HepG2 (cell line): ENCODE measurements at regions not wholly inside any gene's neighbourhood (a gene's known extent, or its start where the extent isn't known, plus 50 kb on each side); places are given as distances from the start of the nearest gene placed in this dataset.

Experiments used
- ATAC-seq: fragments of 200-7000 bp; cut with Tn5 transposase; 3 replicates; pipeline ENCODE4 v1.9.1; 2020; ENCODE audit warnings: mild to moderate bottlenecking, moderate library complexity
- BruUV-seq: library from RNA; stranded (reverse); fragments of 400-500 nt; replicated peaks from 2 replicates; lab custom pipeline; 2021; lab: Mats Ljungman, UMichigan
- CTCF ChIA-PET: fragments of 300-600 bp; formaldehyde crosslinking; extraction: SDS; loops from one replicate; lab custom pipeline; 2021; ENCODE audit warnings: low total read pairs, inconsistent platforms, low intra/inter-chr PET ratio; lab: Yijun Ruan, JAX
- POLR2A ChIA-PET: fragments of 350-600 bp; sonication (Branson Sonifier 250); formaldehyde crosslinking; loops from one replicate; lab custom pipeline; 2020; ENCODE audit warnings: antibody characterized with exemption, inconsistent platforms; lab: Yijun Ruan, JAX
- DNase-seq: peaks from one replicate; pipeline ENCODE4 v3.0.0-alpha.2; 2015; ENCODE audit warnings: low spot score
- FAIRE-seq: peaks from 3 replicates; lab custom pipeline; 2011; peaks lifted over from hg19 to GRCh38; lab: Jason Lieb, UNC
- H2AFZ ChIP-seq: one replicate; pipeline ENCODE4 v1.6.1; 2011; ENCODE audit warnings: low read length, inconsistent platforms
- H3K27ac ChIP-seq: fragments of 300-600 bp; 3 replicates; pipeline ENCODE4 v1.8.0; 2011; ENCODE audit warnings: mixed run types, mild to moderate bottlenecking, mixed read lengths, low read length, inconsistent platforms; ENCODE audit not compliant: insufficient read depth; ENCODE audit errors: extremely low read length
- H3K27me3 ChIP-seq, 2 experiments: fragments of 200-600 bp in 1 of 2; 2 replicates in 1 of 2; 3 replicates in 1 of 2; pipeline versions ENCODE4 v1.6.0 to v1.8.0; 2011; ENCODE audit warnings: low read length in 2 of 2, mild to moderate bottlenecking in 2 of 2, moderate library complexity in 2 of 2, inconsistent platforms in 1 of 2; ENCODE audit not compliant: insufficient read depth in 2 of 2, control insufficient read depth in 1 of 2
- H3K36me3 ChIP-seq, 2 experiments: fragments of 200-600 bp in 1 of 2; replicated peaks in 1 of 2; 2 replicates in 1 of 2; 3 replicates in 1 of 2; pipeline versions ENCODE4 v1.5.1 to v1.8.0; 2011; ENCODE audit warnings: low read length in 2 of 2, inconsistent platforms in 1 of 2; ENCODE audit not compliant: insufficient read depth in 2 of 2, control insufficient read depth in 1 of 2
- H3K4me1 ChIP-seq: 2 replicates; pipeline ENCODE4 v1.5.1; 2012; ENCODE audit warnings: low read length, inconsistent platforms; ENCODE audit not compliant: insufficient read depth
- H3K4me2 ChIP-seq: 2 replicates; pipeline ENCODE4 v1.6.0; 2011; ENCODE audit warnings: low read depth, low read length, inconsistent platforms
- H3K4me3 ChIP-seq, 3 experiments: fragments of 200-600 bp in 1 of 3; sonication (generic), shearing (Covaris generic) in 1 of 3; replicated peaks in 1 of 3; 2 replicates each; pipeline ENCODE4 v1.5.1; 2011 to 2016; ENCODE audit warnings: low read length in 3 of 3, inconsistent platforms in 2 of 3, low read depth in 2 of 3, mild to moderate bottlenecking in 2 of 3, control low read depth in 1 of 3, mixed read lengths in 1 of 3; ENCODE audit not compliant: insufficient read depth in 1 of 3
- H3K79me2 ChIP-seq: one replicate; pipeline ENCODE4 v1.6.1; 2011; ENCODE audit warnings: low read length, inconsistent platforms; ENCODE audit not compliant: insufficient read depth
- H3K9ac ChIP-seq: 2 replicates; pipeline ENCODE4 v1.6.0; 2011; ENCODE audit warnings: mild to moderate bottlenecking, low read depth, low read length, inconsistent platforms; ENCODE audit not compliant: insufficient read depth
- H3K9me3 ChIP-seq: 2 replicates; pipeline ENCODE4 v1.5.1; 2012; ENCODE audit warnings: mild to moderate bottlenecking, low read length
- H4K20me1 ChIP-seq: 2 replicates; pipeline ENCODE4 v1.6.0; 2011; ENCODE audit warnings: inconsistent platforms, mild to moderate bottlenecking, low read length, moderate library complexity; ENCODE audit not compliant: insufficient read depth
- CCAR2 ChIP-seq: fragments of 200-400 bp; formaldehyde crosslinking; optimal IDR thresholded peaks from 2 replicates; pipeline ENCODE3; 2018; ENCODE audit warnings: low read depth, mild to moderate bottlenecking, low read length, moderate library complexity
- EHMT2 ChIP-seq: fragments of 200-600 bp; sonication (generic); IDR thresholded peaks from 2 replicates; pipeline ENCODE4 v1.7.0; 2017; ENCODE audit warnings: antibody characterized with exemption, low read depth, low read length, borderline replicate concordance
- NCOR1 ChIP-seq: fragments of 200-600 bp; sonication (generic); IDR thresholded peaks from 2 replicates; pipeline ENCODE4 v1.7.0; 2017; ENCODE audit warnings: antibody characterized with exemption, low read length, borderline replicate concordance
- ZMAT3 ChIP-seq: sonication (generic); formaldehyde crosslinking; conservative IDR thresholded peaks from 2 replicates; pipeline ENCODE4 v1.7.0; 2021; ENCODE audit warnings: missing genetic modification reagents
- WGBS: methylation state at CpG from one replicate; pipeline ENCODE4 v1.1.6; 2017; ENCODE audit warnings: low lambda C conversion rate; 5-methylcytosine and 5-hydroxymethylcytosine counted together
- in situ Hi-C: cut with HindIII; loops from 2 replicates; pipeline ENCODE4 v1.10.0; 2017; ENCODE audit warnings: low pct_unique_long_range_greater_than_20kb; ENCODE audit not compliant: extremely low pct_ligation_motif_present
- intact Hi-C: fragments of 100-400 bp; cut with micrococcal nuclease; formaldehyde crosslinking; loops from one replicate; pipeline ENCODE4 v1.10.0; 2022; ENCODE audit not compliant: unreplicated experiment
- TF ChIP-seq, protein P1 (sequence below): sonication (generic); formaldehyde crosslinking; IDR thresholded peaks from 2 replicates; pipeline ENCODE4 v1.8.0; 2022; ENCODE audit warnings: missing genetic modification reagents, mild to moderate bottlenecking, borderline replicate concordance
- TF ChIP-seq, protein P2 (sequence below): sonication (generic); formaldehyde crosslinking; IDR thresholded peaks from 2 replicates; pipeline ENCODE4 v1.8.0; 2022; ENCODE audit warnings: mild to moderate bottlenecking, missing genetic modification reagents; ENCODE audit not compliant: insufficient replicate concordance
- TF ChIP-seq, protein P3 (sequence below): fragments of 450-650 bp; IDR thresholded peaks from 2 replicates; pipeline ENCODE4 v1.6.1; 2017; ENCODE audit warnings: mild to moderate bottlenecking
- TF ChIP-seq, protein P4 (sequence below): IDR thresholded peaks from 2 replicates; pipeline ENCODE4 v1.6.1; 2016; ENCODE audit warnings: low read depth, missing genetic modification reagents, missing compliant biosample characterization

DNA sequence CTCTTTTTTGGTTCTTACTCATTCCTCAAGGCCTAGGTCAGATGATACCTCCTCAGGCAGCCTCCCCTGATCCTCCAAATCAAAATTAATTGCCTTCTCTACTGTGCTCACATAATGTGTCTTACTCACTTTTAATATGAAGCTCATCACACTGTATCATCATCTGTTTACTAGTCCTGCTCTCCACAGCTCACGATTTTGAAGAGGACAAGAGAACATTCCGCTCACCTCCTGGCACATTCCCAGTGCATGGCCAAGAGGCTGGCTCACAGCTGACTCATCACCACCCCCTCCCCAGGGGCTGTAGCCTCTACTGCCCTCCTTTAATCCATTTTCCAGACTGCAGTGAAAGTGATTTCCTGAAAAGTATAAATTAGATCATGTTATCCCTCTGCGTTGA lies 133.1 kb downstream of the ALDH8A1 start:
- H3K27ac ChIP-seq: no peak overlapping the region
- 57% methylated on average over 3 of the region's 3 CpGs for WGBS
- in situ Hi-C loops: no loop called here
- no peaks in the 10 kb centered on the region for H3K9me3 ChIP-seq
- no peaks in the 10 kb centered on the region for H3K4me1 ChIP-seq
- FAIRE-seq (no peak), DNase-seq (no peak), ATAC-seq (no peak)
- H4K20me1 ChIP-seq: no peaks in the 10 kb centered on the region
- H3K9ac ChIP-seq: no peak overlapping the region
- no peak overlapping the region for H3K4me2 ChIP-seq
- POLR2A ChIA-PET: no interaction called here
- BruUV-seq: no TSS peak
- no peaks in the 10 kb centered on the region for H3K36me3 ChIP-seq
- intact Hi-C loops: no loop called here
- H3K4me3 ChIP-seq: no peak overlapping the region
- no peak overlapping the region for H2AFZ ChIP-seq
- H3K79me2 ChIP-seq: no peaks in the 10 kb centered on the region
- H3K27me3 ChIP-seq: peaks cover 2 to 10% of the 10 kb centered on the region in 2 experiments; a peak in 3 of 5 replicates
- CTCF ChIA-PET: no interaction called here
- TF ChIP-seq, protein P1, sequence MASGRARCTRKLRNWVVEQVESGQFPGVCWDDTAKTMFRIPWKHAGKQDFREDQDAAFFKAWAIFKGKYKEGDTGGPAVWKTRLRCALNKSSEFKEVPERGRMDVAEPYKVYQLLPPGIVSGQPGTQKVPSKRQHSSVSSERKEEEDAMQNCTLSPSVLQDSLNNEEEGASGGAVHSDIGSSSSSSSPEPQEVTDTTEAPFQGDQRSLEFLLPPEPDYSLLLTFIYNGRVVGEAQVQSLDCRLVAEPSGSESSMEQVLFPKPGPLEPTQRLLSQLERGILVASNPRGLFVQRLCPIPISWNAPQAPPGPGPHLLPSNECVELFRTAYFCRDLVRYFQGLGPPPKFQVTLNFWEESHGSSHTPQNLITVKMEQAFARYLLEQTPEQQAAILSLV (CRISPR knock-in tag): no peak
- TF ChIP-seq EHMT2: no peak
- TF ChIP-seq ZMAT3 (CRISPR knock-in tag): no peak
- TF ChIP-seq, protein P2, sequence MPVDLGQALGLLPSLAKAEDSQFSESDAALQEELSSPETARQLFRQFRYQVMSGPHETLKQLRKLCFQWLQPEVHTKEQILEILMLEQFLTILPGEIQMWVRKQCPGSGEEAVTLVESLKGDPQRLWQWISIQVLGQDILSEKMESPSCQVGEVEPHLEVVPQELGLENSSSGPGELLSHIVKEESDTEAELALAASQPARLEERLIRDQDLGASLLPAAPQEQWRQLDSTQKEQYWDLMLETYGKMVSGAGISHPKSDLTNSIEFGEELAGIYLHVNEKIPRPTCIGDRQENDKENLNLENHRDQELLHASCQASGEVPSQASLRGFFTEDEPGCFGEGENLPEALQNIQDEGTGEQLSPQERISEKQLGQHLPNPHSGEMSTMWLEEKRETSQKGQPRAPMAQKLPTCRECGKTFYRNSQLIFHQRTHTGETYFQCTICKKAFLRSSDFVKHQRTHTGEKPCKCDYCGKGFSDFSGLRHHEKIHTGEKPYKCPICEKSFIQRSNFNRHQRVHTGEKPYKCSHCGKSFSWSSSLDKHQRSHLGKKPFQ: no peak
- no peak for TF ChIP-seq NCOR1
- TF ChIP-seq, protein P3, sequence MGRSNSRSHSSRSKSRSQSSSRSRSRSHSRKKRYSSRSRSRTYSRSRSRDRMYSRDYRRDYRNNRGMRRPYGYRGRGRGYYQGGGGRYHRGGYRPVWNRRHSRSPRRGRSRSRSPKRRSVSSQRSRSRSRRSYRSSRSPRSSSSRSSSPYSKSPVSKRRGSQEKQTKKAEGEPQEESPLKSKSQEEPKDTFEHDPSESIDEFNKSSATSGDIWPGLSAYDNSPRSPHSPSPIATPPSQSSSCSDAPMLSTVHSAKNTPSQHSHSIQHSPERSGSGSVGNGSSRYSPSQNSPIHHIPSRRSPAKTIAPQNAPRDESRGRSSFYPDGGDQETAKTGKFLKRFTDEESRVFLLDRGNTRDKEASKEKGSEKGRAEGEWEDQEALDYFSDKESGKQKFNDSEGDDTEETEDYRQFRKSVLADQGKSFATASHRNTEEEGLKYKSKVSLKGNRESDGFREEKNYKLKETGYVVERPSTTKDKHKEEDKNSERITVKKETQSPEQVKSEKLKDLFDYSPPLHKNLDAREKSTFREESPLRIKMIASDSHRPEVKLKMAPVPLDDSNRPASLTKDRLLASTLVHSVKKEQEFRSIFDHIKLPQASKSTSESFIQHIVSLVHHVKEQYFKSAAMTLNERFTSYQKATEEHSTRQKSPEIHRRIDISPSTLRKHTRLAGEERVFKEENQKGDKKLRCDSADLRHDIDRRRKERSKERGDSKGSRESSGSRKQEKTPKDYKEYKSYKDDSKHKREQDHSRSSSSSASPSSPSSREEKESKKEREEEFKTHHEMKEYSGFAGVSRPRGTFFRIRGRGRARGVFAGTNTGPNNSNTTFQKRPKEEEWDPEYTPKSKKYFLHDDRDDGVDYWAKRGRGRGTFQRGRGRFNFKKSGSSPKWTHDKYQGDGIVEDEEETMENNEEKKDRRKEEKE: no peak
- TF ChIP-seq, protein P4, sequence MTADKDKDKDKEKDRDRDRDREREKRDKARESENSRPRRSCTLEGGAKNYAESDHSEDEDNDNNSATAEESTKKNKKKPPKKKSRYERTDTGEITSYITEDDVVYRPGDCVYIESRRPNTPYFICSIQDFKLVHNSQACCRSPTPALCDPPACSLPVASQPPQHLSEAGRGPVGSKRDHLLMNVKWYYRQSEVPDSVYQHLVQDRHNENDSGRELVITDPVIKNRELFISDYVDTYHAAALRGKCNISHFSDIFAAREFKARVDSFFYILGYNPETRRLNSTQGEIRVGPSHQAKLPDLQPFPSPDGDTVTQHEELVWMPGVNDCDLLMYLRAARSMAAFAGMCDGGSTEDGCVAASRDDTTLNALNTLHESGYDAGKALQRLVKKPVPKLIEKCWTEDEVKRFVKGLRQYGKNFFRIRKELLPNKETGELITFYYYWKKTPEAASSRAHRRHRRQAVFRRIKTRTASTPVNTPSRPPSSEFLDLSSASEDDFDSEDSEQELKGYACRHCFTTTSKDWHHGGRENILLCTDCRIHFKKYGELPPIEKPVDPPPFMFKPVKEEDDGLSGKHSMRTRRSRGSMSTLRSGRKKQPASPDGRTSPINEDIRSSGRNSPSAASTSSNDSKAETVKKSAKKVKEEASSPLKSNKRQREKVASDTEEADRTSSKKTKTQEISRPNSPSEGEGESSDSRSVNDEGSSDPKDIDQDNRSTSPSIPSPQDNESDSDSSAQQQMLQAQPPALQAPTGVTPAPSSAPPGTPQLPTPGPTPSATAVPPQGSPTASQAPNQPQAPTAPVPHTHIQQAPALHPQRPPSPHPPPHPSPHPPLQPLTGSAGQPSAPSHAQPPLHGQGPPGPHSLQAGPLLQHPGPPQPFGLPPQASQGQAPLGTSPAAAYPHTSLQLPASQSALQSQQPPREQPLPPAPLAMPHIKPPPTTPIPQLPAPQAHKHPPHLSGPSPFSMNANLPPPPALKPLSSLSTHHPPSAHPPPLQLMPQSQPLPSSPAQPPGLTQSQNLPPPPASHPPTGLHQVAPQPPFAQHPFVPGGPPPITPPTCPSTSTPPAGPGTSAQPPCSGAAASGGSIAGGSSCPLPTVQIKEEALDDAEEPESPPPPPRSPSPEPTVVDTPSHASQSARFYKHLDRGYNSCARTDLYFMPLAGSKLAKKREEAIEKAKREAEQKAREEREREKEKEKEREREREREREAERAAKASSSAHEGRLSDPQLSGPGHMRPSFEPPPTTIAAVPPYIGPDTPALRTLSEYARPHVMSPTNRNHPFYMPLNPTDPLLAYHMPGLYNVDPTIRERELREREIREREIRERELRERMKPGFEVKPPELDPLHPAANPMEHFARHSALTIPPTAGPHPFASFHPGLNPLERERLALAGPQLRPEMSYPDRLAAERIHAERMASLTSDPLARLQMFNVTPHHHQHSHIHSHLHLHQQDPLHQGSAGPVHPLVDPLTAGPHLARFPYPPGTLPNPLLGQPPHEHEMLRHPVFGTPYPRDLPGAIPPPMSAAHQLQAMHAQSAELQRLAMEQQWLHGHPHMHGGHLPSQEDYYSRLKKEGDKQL (CRISPR knock-in tag): no peak
- TF ChIP-seq CCAR2: no peak
